D721Med (cell line): ENCODE measurements at regions not wholly inside any gene's neighbourhood (a gene's known extent, or its start where the extent isn't known, plus 50 kb on each side); places are given as distances from the start of the nearest gene placed in this dataset.

Experiments used
- DNase-seq: peaks from one replicate; pipeline ENCODE4 v3.0.0; 2011; ENCODE audit warnings: low spot score; ENCODE audit not compliant: insufficient read length
- FAIRE-seq: peaks from 2 replicates; lab custom pipeline; 2011; peaks lifted over from hg19 to GRCh38; lab: Jason Lieb, UNC
- CTCF ChIP-seq: IDR thresholded peaks from 2 replicates; pipeline ENCODE4 v1.5.1; 2012; ENCODE audit warnings: mild to moderate bottlenecking, control low read depth; ENCODE audit not compliant: insufficient read depth; ENCODE audit errors: missing control alignments

- TF ChIP-seq CTCF: no peak
- no peak for DNase-seq
- FAIRE-seq: no peak
Measured at GRCh38 chr3:71905426-71905825, 120.5 kb upstream of the PROK2 start.

- no peak for DNase-seq
- no peak for FAIRE-seq
- TF ChIP-seq CTCF: no peak
Measured at GRCh38 chr3:71903936-71904335, 119.0 kb upstream of the PROK2 start.

GRCh38 chr3:71903112-71903495 is 118.2 kb upstream of the PROK2 start:
- DNase-seq (no peak), FAIRE-seq (no peak)
- TF ChIP-seq CTCF: no peak

- no peak for FAIRE-seq
- no peak for TF ChIP-seq CTCF
- no peak for DNase-seq
Measured at GRCh38 chr3:71902258-71903111, 117.5 kb upstream of the PROK2 start.

GRCh38 chr3:71901645-71902044 is 116.7 kb upstream of the PROK2 start:
- DNase-seq: no peak
- FAIRE-seq: no peak
- no peak for TF ChIP-seq CTCF

- TF ChIP-seq CTCF: no peak
- FAIRE-seq (no peak), DNase-seq (no peak)
Measured at GRCh38 chr3:71900057-71900456, 115.1 kb upstream of the PROK2 start.

GRCh38 chr3:71896751-71897150 is 111.8 kb upstream of the PROK2 start:
- no peak for TF ChIP-seq CTCF
- FAIRE-seq: no peak
- DNase-seq: no peak
